AG08395 (cell line): ENCODE measurements at regions not wholly inside any gene's neighbourhood (a gene's known extent, or its start where the extent isn't known, plus 50 kb on each side); places are given as distances from the start of the nearest gene placed in this dataset.

Source experiments
- DNase-seq: peaks from one replicate; pipeline ENCODE4 v3.0.0; 2012; ENCODE audit warnings: mixed read lengths, low spot score

- DNase-seq, result no peak
These were observed 56.4 kb upstream of the FAM20C start for GRCh38 chr7:135731-136645.

DNA sequence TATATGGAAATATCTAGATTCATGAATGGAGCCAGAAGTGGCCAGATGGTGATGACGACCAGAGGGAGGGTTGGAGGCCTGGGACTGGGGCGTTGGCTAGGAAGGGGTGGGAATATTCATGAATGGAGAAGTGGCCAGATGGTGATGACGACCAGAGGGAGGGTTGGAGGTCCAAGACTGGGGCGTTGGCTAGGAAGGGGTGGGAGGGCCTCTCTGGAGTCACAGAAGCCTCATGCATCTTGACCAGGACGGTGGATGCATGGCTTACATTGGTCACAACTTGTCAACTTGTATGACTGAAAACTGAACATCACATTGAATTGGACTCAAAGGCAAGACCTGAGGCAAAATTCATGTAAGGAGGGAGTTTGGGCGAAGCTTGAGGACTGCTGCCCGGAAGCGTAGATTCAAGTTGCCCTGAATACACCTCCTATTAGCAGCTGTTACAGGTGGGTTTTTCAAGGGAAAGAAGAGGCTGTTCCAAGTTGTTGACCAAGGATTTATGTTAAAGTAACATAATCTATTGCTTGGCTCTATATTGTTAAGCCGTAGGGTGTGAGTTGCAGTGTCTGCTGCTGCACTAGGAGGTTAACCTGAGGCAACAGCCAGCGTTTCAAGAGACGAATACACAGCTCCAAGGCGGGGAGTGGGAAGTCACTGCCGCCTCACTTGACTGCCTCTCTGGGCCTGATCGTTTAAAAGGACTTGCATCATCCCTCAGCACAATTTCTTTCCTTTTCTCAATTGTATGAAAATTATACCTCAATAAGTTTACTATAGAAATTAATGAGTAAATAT, 55.1 kb upstream of the FAM20C start:
- no peak for DNase-seq

DNA sequence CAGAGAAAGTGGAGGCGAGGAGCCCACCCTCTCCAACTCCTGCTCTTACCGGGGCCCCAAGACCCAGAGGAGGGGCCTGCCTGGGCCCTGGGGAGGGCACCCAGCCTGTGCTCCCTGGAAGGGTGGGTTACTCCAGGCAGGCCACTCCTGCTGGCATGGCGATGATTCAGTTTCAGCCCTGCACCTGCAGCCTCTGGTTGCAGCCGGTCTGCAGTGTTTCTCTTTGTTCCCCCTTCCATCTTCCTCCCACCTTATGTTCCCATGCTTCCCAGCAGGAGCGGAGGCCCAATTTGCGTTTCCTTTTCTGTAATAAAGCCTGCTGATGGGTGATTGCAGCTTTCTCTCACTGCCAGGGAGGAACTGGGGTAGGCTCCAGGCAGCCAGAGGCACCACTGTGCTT, 53.2 kb upstream of the FAM20C start:
- no peak for DNase-seq

GRCh38 chr7:139561-140243, 52.7 kb upstream of the FAM20C start:
- no peak for DNase-seq

- no peak for DNase-seq
These were observed 51.4 kb upstream of the FAM20C start for GRCh38 chr7:140996-141395.

GRCh38 chr7:142248-142941, 50.0 kb upstream of the FAM20C start:
- peak; percentile 49 for DNase-seq
